ENCODE measurements at regions not wholly inside any gene's neighbourhood (a gene's known extent, or its start where the extent isn't known, plus 50 kb on each side); places are given as distances from the start of the nearest gene placed in this dataset.

DNA sequence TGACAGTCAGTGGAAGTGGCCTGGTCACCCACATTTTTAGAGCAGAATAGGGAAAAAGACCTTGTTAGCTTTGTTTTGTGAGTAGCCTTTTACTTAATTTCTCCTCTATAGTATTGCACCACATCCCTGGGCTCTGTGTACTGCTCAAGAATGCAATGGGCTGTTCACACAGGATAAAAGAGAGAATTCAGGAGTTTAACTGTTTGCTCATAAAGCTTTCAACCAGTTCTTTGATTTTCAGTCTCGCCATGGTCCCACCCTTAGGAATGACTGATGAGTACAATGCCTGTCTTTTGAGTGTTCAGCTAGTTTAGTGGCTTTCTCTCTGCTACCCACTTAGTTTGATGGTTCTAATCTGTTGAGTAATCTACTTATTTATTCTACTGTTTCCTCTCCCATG lies 129.7 kb downstream of the PLG start:
- no peak overlapping the region for H3K4me3 ChIP-seq
- no peak overlapping the region for H3K27ac ChIP-seq
- no peaks in the 10 kb centered on the region for H3K36me3 ChIP-seq
- DNase-seq (ENCODE audit: low spot score in 2 of 2), result no peak
- TF ChIP-seq POLR2A (IDR thresholded peaks at IDR 0.05), result no peak
- TF ChIP-seq, protein P1, sequence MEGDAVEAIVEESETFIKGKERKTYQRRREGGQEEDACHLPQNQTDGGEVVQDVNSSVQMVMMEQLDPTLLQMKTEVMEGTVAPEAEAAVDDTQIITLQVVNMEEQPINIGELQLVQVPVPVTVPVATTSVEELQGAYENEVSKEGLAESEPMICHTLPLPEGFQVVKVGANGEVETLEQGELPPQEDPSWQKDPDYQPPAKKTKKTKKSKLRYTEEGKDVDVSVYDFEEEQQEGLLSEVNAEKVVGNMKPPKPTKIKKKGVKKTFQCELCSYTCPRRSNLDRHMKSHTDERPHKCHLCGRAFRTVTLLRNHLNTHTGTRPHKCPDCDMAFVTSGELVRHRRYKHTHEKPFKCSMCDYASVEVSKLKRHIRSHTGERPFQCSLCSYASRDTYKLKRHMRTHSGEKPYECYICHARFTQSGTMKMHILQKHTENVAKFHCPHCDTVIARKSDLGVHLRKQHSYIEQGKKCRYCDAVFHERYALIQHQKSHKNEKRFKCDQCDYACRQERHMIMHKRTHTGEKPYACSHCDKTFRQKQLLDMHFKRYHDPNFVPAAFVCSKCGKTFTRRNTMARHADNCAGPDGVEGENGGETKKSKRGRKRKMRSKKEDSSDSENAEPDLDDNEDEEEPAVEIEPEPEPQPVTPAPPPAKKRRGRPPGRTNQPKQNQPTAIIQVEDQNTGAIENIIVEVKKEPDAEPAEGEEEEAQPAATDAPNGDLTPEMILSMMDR (IDR thresholded peaks at IDR 0.05), result no peak
- TF ChIP-seq EP300 (IDR thresholded peaks at IDR 0.05), result no peak
- H3K9me3 ChIP-seq, result no peaks in the 10 kb centered on the region
- H3K27me3 ChIP-seq, result no peaks in the 10 kb centered on the region
- WGBS, 2 donors, result 18 to 25% methylated on average over 1 of the region's 1 CpG
- H3K4me1 ChIP-seq, result no peaks in the 10 kb centered on the region

DNA sequence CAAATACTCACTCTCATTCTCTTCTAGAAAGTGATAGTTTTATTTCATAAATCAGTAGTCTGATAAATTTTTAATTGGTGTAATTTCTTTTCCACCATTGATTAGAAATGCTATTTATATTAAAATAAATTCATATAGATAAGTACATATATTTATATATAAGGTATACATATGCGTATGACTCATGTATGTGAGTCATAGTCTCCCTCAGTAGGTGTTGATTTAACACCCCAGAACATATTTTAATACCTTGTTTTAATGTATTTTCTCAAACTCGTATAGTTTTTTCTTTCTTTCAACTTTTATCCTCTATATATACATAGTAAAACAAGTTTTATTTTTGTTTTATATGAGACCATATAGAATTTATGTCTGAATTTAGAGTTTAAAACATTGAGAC lies 130.4 kb downstream of the PLG start:
- Histone ChIP-seq H3K27me3 (no peaks in the 10 kb centered on the region), H3K27ac (no peak overlapping the region), H3K36me3 (no peaks in the 10 kb centered on the region), H3K9me3 (no peaks in the 10 kb centered on the region), H3K4me3 (no peak overlapping the region), H3K4me1 (no peaks in the 10 kb centered on the region)
- WGBS, 2 donors, result 84 to 87% methylated on average over 2 of the region's 2 CpGs
- TF ChIP-seq, protein P1 (IDR thresholded peaks at IDR 0.05), result no peak
- no peak for TF ChIP-seq EP300 (IDR thresholded peaks at IDR 0.05)
- no peak for TF ChIP-seq POLR2A (IDR thresholded peaks at IDR 0.05)
- no peak for DNase-seq (ENCODE audit: low spot score in 2 of 2)

DNA sequence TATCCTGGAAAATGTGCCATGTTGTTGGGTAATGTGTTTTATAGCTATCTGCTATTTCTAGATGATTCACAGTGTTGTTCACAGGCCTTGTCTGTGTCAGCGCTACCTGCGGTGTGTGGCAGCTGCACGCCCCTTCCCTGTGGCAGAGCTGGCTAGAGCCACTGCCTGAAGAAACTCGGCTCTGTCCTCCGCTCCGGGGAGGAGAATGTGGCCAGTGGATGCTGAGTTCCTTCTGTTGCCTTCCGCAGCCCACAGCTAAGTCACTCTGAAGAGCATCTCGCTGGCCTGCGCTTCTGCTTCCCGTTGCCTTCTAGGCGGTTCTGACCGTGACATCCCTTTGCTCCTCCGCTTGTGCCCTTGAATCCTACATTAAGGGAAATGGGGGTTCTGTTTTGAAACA lies 135.1 kb downstream of the PLG start:
- WGBS, 2 donors, result 79 to 82% methylated on average over 13 of the region's 13 CpGs
- Histone ChIP-seq H3K36me3 (no peaks in the 10 kb centered on the region), H3K27me3 (no peaks in the 10 kb centered on the region), H3K9me3 (no peaks in the 10 kb centered on the region), H3K4me1 (no peaks in the 10 kb centered on the region), H3K4me3 (no peak overlapping the region), H3K27ac (no peak overlapping the region)
- no peak for DNase-seq (ENCODE audit: low spot score in 2 of 2)
- TF ChIP-seq EP300 (IDR thresholded peaks at IDR 0.05) (no peak), POLR2A (IDR thresholded peaks at IDR 0.05) (no peak)
- TF ChIP-seq, protein P1 (IDR thresholded peaks at IDR 0.05), result no peak

DNA sequence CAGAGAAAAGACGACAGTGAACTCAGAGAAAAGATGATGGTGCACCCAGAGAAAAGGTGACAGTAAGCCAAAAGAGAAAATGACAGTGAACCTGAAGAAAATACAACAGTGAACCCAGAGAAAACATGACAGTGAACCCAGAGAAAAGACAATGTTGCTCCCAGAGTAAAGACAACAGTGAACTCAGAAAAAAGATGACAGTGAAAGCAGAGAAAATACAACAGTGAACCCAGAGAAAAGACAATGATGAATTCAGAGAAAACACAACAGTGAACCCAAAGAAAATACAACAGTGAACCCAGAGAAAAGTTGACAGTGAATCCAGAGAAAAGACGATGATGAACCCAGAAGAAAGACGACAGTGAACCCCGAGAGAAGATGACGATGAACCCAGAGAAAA lies 140.5 kb upstream of the MAP3K4 start:
- no peak overlapping the region for H3K4me3 ChIP-seq
- no peaks in the 10 kb centered on the region for H3K27me3 ChIP-seq
- H3K9me3 ChIP-seq, result no peaks in the 10 kb centered on the region
- DNase-seq (ENCODE audit: low spot score in 2 of 2), result no peak
- WGBS, 2 donors, result 81 to 82% methylated on average over 5 of the region's 5 CpGs
- TF ChIP-seq, protein P1 (IDR thresholded peaks at IDR 0.05), result no peak
- TF ChIP-seq EP300 (IDR thresholded peaks at IDR 0.05) (no peak), POLR2A (IDR thresholded peaks at IDR 0.05) (no peak)
- no peak overlapping the region for H3K27ac ChIP-seq
- H3K36me3 ChIP-seq, result no peaks in the 10 kb centered on the region
- H3K4me1 ChIP-seq, result no peaks in the 10 kb centered on the region

- DNase-seq (ENCODE audit: low spot score in 2 of 2), result no peak
These were observed 137.6 kb upstream of the MAP3K4 start for GRCh38 chr6:160853946-160854345.

More at GRCh38 chr6:160853946-160854345, 137.6 kb upstream of the MAP3K4 start:
- Histone ChIP-seq H3K27ac (no peak overlapping the region), H3K4me1 (no peaks in the 10 kb centered on the region), H3K27me3 (no peaks in the 10 kb centered on the region), H3K4me3 (no peak overlapping the region), H3K9me3 (no peaks in the 10 kb centered on the region), H3K36me3 (no peaks in the 10 kb centered on the region)
- TF ChIP-seq EP300 (IDR thresholded peaks at IDR 0.05), result no peak
- no peak for TF ChIP-seq POLR2A (IDR thresholded peaks at IDR 0.05)
- TF ChIP-seq, protein P1 (IDR thresholded peaks at IDR 0.05), result no peak
- WGBS, 2 donors, result 86 to 87% methylated on average over 7 of the region's 7 CpGs
